HG02623 (cell line): ENCODE measurements at regions not wholly inside any gene's neighbourhood (a gene's known extent, or its start where the extent isn't known, plus 50 kb on each side); places are given as distances from the start of the nearest gene placed in this dataset.

Experiments used
- ATAC-seq: cut with Tn5 transposase; IDR thresholded peaks from one replicate; pipeline ENCODE4 v1.9.1; 2021; ENCODE audit warnings: moderate library complexity; ENCODE audit not compliant: unreplicated experiment

DNA sequence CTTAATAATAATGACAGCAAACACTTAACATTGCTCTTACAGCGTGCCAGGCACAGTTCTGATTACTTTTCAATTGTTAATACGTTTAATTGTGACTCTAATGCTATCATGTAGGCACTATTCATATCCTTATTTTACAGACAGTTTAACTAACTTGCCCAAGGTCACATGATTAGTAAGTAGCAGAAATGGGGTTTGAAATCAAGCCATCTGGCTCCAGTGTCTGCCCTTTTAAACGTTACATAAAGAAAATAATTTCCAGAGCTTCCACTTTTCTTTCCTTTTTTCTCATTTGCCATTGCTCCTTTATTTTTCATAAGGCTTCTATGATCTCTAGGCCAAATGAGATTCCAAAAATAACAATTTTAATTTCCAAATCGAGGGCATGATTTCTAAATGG is 50.6 kb upstream of the IKZF2 start:
- ATAC-seq: no peak

- ATAC-seq: no peak
These were observed 54.5 kb upstream of the IKZF2 start for GRCh38 chr2:213205944-213206343.

- ATAC-seq: no peak
These were observed 61.8 kb upstream of the IKZF2 start for GRCh38 chr2:213213186-213213585.

GRCh38 chr2:213214209-213214608 is 62.8 kb upstream of the IKZF2 start:
- no peak for ATAC-seq

DNA sequence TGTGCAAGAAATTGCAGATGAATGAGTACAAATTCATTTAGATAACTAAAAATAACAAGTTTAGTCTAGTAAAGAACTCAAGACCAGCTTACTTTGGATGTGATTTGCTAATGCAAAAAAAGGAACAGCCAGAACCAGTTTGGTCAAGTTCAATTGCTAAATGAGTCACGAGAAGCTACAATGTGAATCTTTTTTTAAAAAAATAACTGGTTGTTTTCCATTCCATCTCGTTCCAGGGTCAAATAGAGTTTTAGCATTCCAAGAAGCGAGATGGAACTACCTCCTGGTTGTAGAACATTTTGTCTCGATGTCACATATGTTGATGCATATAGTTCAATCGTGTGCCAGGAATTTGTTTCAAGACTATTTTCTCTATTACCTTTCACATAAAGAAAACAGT is 65.0 kb upstream of the IKZF2 start:
- ATAC-seq: no peak

DNA sequence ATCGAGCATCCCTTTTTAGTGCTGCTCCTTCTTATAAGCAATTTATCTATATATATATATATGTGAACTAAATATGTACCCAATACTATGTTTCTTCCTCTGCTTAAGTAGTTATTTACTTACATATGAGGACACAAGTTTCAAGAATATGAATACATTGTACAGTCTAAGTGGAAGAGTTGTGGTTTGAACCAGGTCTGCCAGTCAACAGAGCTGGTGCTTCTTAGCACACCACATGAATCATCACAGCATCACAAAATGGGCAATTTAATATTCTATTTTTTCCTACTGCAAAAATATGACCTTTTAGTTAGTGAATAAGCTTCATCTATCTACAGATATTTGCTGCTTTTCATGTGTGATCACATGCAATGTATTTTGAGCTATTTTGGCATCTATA is 64.4 kb upstream of the SPAG16 start:
- no peak for ATAC-seq

DNA sequence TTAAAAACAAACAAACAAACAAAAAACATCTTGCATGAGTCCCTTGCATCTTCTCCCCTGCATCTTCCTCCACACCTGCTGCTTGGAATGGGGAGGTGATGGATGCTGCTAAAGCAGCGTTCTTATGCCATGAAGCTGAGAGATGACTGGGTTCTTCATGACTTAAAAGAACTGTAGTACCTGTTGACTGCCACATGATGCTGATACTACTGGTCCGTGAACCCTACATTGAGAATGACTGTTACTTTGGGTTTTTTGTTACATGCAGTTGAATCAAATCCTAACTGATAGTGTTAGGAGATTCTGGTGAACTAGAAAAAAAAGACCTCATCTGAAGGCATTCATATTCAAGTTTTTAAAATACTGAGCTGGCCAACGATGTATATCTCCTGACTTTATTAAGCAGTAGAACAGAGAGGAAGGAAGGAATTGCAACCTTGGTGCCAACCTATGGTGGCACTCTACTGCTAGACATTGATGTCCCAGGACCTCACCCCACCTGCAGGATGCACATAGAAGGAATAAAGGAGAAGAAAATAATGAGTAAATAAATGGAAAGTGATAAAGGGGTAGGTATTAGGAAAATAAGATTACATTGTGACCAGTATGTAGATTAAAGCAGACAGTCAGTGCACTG is 63.2 kb upstream of the SPAG16 start:
- ATAC-seq: no peak

DNA sequence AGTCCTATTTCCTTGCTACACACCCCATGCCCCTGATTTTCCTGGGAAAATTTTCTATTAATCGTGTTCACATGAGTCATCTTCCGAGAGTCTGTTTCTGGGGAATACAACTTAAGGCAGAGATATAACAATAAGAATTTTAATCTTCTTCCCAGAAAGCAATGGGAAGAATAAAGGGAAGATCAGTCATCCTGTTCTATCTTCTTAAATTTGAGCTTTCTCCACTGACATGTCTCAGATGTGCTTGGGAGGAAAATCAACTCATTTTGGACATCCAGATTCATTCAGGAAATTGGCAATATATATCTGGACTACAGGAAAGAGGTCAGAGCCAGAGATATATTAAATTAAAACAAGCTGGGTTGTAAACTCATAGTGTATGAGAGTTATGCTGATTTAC is 62.3 kb upstream of the SPAG16 start:
- no peak for ATAC-seq

- ATAC-seq: no peak
These were observed 59.9 kb upstream of the SPAG16 start for GRCh38 chr2:213224366-213224765.

GRCh38 chr2:213225866-213226265 is 58.4 kb upstream of the SPAG16 start:
- no peak for ATAC-seq

DNA sequence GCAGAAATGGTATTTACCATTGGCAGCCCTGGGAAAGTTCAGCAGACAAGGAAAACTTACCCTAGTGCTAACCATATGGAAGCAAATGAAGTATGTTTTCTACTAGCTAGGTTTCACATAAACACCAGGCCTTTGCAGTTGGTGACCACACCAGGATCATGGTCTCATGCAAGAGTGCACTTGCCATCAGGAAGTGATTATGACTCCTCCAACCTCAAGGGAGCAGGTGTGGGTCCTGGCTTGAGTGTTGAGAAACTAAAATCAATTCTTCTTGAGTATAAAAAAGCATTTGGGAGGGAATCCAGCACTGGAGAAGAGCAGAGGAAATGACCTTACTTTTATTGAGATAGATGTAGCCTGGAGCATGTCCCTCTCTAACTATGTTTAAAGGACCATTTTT is 56.8 kb upstream of the SPAG16 start:
- peak; percentile 91 for ATAC-seq

- no peak for ATAC-seq
These were observed 55.6 kb upstream of the SPAG16 start for GRCh38 chr2:213228638-213229037.

GRCh38 chr2:213229814-213230213 is 54.5 kb upstream of the SPAG16 start:
- no peak for ATAC-seq

GRCh38 chr2:213231966-213232365 is 52.3 kb upstream of the SPAG16 start:
- ATAC-seq: no peak

DNA sequence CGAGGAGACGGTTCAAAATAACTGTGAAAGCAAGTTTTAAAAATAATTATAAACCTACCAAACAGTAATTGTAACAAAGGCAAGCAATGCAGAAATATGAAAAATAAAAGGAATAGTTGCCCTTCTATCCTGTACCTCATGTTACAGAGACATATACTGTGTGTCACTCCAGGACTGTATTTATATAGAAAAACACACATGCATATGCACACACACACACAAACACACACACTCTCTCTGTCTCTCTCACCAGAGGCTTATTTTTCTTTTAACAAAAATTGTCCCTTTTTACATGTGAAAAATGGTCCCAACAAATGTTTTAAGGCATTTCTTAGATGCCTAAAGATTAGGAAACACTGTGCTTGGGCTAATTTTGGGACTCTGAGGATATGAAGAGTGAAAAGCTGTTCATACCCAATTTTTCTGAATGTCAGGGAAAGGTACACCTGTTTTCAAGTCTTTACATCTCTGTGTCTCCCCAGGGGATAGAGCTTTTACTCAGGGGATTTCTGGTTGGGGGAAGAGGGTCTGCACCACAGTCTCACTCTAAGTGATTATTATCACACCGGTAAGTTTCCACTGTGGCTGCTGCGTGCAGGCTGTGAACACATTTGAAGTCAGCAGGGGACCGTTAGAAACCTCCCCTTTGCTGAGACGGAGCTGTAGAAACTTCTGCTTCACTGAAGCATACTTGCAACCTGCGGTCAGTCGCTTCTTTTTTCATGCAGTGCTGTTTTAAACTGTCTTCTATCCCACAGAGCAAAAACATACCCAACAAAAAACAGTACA is 51.4 kb upstream of the SPAG16 start:
- peak; percentile 88 for ATAC-seq

- ATAC-seq: no peak
These were observed 50.6 kb upstream of the SPAG16 start for GRCh38 chr2:213233438-213234330.
